ENCODE measurements at regions not wholly inside any gene's neighbourhood (a gene's known extent, or its start where the extent isn't known, plus 50 kb on each side); places are given as distances from the start of the nearest gene placed in this dataset.

- Histone ChIP-seq H3K4me3 (ENCODE audit: insufficient read depth, low read length, poor library complexity, severe bottlenecking) (no peak overlapping the region), H3K79me2 (ENCODE audit: insufficient read depth, low read length) (no peaks in the 10 kb centered on the region), H4K20me1 (ENCODE audit: low read depth, low read length) (no peaks in the 10 kb centered on the region), H3K4me2 (ENCODE audit: low read depth, low read length, poor library complexity, severe bottlenecking) (no peak overlapping the region), H3K27me3 (ENCODE audit: low read length) (no peaks in the 10 kb centered on the region), H3K36me3 (ENCODE audit: low read length) (no peaks in the 10 kb centered on the region), H3K27ac (ENCODE audit: low read depth, low read length) (no peak overlapping the region), H3K9me2 (replicated peaks; ENCODE audit: insufficient read depth, low read length) (no peaks in the 10 kb centered on the region), H3F3A (ENCODE audit: insufficient read depth) (no peaks in the 10 kb centered on the region), H2AFZ (ENCODE audit: low read depth, low read length, severe bottlenecking) (no peak overlapping the region), H3K9me3 (ENCODE audit: insufficient read depth, low read length) (peaks cover 4% of the 10 kb centered on the region; the same call in 1 of the 2 replicates), H3K9ac (ENCODE audit: low read length) (no peak overlapping the region)
- no peak for TF ChIP-seq EZH2phosphoT487 (conservative IDR thresholded peaks at IDR 0.05; ENCODE audit: low read length)
- TF ChIP-seq CTCF (IDR thresholded peaks at IDR 0.05; ENCODE audit: insufficient read depth, low read length, poor library complexity, severe bottlenecking) = no peak
Observed at GRCh38 chr18:41599466-41599865, 355.6 kb upstream of the PIK3C3 start.

DNA sequence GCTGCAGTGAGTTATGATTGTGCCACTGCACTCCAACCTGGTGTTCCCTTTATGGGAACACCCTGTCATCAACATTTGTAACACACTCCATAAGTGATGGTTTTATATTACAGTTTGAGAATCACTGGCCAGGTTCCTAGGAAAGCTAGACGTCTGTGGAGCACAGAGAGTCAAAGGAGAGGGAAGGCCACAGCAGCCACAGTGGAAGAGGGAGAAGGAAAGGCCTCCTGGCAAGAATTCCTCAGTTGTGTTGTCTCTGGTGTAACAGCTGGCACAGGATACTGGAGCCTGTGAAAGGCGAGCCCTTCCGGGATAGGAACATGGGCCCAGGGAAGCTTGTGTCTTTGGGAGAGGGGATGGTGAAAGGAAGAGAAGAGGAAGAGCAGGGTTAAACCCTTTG, 360.5 kb upstream of the PIK3C3 start:
- Histone ChIP-seq H3K36me3 (ENCODE audit: low read length) (no peaks in the 10 kb centered on the region), H3K4me3 (ENCODE audit: insufficient read depth, low read length, poor library complexity, severe bottlenecking) (no peak overlapping the region), H3K9me2 (replicated peaks; ENCODE audit: insufficient read depth, low read length) (no peaks in the 10 kb centered on the region), H3K27me3 (ENCODE audit: low read length) (no peaks in the 10 kb centered on the region), H3K79me2 (ENCODE audit: insufficient read depth, low read length) (no peaks in the 10 kb centered on the region), H3K9me3 (ENCODE audit: insufficient read depth, low read length) (no peaks in the 10 kb centered on the region), H3K9ac (ENCODE audit: low read length) (no peak overlapping the region), H3K27ac (ENCODE audit: low read depth, low read length) (no peak overlapping the region), H2AFZ (ENCODE audit: low read depth, low read length, severe bottlenecking) (no peak overlapping the region), H3F3A (ENCODE audit: insufficient read depth) (no peaks in the 10 kb centered on the region), H3K4me2 (ENCODE audit: low read depth, low read length, poor library complexity, severe bottlenecking) (no peak overlapping the region), H4K20me1 (ENCODE audit: low read depth, low read length) (no peaks in the 10 kb centered on the region)
- TF ChIP-seq CTCF (IDR thresholded peaks at IDR 0.05; ENCODE audit: insufficient read depth, low read length, poor library complexity, severe bottlenecking) (no peak), EZH2phosphoT487 (conservative IDR thresholded peaks at IDR 0.05; ENCODE audit: low read length) (no peak)

DNA sequence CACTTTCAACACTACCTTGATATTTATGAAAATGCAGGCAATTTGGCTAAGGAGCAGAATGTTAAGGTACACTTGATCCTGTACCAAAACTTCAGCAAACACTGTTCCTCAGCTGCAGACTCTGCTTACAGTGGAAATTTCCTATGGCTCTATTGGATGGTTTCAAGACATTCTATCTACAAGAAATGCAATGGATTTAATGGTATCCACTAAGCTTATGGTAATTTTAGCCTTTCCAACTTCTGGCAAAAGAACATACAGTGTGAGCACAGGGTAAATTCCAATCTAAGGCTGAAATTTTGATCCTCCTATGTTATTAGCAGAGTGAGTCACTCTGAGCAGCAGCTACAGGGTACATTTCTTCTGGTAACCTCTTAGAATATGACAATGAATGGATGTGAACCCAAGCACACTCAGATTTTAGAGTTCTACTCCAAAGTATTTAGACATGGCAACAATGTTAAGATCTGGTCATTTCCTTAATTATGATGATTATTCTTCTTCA, 361.8 kb upstream of the PIK3C3 start:
- no peaks in the 10 kb centered on the region for H4K20me1 ChIP-seq (ENCODE audit: low read depth, low read length)
- H3K4me2 ChIP-seq (ENCODE audit: low read depth, low read length, poor library complexity, severe bottlenecking) = no peak overlapping the region
- no peak overlapping the region for H3K4me3 ChIP-seq (ENCODE audit: insufficient read depth, low read length, poor library complexity, severe bottlenecking)
- H3K27me3 ChIP-seq (ENCODE audit: low read length) = no peaks in the 10 kb centered on the region
- TF ChIP-seq EZH2phosphoT487 (conservative IDR thresholded peaks at IDR 0.05; ENCODE audit: low read length) (no peak), CTCF (IDR thresholded peaks at IDR 0.05; ENCODE audit: insufficient read depth, low read length, poor library complexity, severe bottlenecking) (no peak)
- no peak overlapping the region for H3K9ac ChIP-seq (ENCODE audit: low read length)
- no peaks in the 10 kb centered on the region for H3K36me3 ChIP-seq (ENCODE audit: low read length)
- H3K27ac ChIP-seq (ENCODE audit: low read depth, low read length) = no peak overlapping the region
- no peaks in the 10 kb centered on the region for H3K79me2 ChIP-seq (ENCODE audit: insufficient read depth, low read length)
- no peaks in the 10 kb centered on the region for H3K9me3 ChIP-seq (ENCODE audit: insufficient read depth, low read length)
- H2AFZ ChIP-seq (ENCODE audit: low read depth, low read length, severe bottlenecking) = no peak overlapping the region
- H3F3A ChIP-seq (ENCODE audit: insufficient read depth) = no peaks in the 10 kb centered on the region
- H3K9me2 ChIP-seq (replicated peaks; ENCODE audit: insufficient read depth, low read length) = no peaks in the 10 kb centered on the region

Measured in SU-DHL-6 (cell line).